HG03196 (cell line): ENCODE measurements at regions not wholly inside any gene's neighbourhood (a gene's known extent, or its start where the extent isn't known, plus 50 kb on each side); places are given as distances from the start of the nearest gene placed in this dataset.
"Not testable (repeated sequence)": the region's sequence is repeated elsewhere in the genome, so short reads cannot be mapped to it uniquely, and the experiment has no call there.

Source experiments
- ATAC-seq: cut with Tn5 transposase; IDR thresholded peaks from one replicate; pipeline ENCODE4 v1.9.1; 2021; ENCODE audit not compliant: unreplicated experiment

DNA sequence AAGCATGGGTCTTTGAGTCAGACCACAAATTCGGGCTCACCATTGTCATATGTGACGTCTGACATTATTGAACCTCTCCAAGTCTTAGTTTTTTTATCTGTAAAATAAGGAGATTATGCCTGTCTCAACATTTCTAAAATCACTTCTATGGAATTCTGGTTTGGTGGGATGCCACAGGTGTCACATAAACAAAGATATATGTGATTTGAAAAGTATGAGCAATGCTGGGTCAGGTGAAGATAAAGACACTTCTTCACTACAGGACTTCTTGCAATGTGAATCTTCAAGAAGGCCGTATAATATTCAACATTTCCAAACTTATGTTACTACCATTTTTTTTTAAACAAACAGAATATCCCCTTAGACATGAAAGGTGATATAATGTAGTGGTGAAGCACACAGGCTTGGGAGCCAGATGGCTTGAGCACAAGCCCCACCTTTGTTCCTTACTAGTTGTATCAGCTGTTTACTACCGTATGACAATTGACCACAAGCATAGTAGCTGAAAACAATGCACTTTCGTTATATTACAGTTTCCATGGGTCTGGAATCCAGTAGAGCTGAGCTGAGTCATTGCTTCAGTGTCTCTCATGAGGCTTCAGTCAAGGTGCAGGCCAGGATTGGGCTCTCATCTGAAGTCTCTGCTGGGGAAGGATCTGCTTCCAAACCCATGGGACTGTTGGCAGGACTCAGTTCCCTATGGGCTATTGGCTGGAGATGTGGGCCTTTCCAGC is 87.7 kb downstream of the UTP18 start:
- no peak for ATAC-seq

DNA sequence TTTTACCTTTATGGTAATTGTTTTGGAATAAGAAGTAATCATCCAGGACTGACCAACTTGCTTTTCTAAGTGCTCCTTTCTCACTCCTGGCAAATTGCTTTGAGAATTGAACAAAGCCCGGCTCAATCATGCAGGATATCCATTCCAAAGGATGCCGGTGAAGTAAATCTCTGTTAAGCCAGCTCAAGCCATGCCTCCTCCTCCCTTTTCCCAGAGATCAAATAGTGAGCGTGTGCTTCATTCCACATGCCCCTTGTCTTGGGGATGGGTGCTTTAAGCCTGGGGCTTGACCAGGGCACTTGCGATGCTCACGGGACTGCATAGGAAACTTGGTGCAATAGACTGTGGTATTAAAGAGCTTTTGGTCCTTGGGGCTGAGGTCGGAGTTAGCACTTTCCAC is 90.7 kb downstream of the UTP18 start:
- ATAC-seq, result no peak

DNA sequence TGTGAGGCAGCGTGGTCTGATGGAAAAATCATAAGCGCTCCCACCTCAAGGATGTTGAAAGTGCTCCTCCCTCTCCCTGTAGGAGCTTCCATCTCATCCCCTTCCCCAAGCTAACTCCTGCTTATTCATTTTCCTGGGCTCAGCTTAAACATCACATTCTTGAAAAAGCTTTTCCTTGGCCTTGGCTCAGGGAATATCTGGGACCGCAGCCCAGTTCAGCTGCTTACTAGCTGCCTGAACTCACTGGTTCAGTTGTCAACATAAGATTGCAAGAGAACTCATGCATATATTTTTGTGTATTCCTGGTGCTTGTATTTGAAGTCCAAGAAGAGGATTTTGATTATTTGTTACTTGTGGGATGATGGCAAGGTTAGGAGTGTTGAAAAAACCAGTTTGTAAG is 91.5 kb downstream of the UTP18 start:
- no peak for ATAC-seq

DNA sequence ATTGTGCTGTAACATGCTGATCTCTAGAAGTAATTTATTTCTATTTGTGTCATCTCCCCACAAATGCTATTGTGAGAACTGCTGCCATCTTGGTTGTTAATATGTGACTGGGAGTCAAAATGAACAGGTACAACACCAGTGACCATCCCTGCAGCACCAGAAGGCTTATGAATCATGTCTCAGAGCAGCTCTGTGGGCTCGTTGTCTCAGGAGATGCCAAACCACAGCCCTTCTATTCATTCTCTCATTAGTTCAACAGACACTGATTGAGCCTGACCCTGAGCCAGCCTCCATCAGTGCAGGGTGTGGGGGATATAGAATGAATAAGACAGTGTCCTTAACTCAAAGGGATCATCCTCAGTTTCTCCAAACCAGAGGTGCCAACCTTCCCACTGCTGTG is 92.5 kb downstream of the UTP18 start:
- ATAC-seq, result no peak

DNA sequence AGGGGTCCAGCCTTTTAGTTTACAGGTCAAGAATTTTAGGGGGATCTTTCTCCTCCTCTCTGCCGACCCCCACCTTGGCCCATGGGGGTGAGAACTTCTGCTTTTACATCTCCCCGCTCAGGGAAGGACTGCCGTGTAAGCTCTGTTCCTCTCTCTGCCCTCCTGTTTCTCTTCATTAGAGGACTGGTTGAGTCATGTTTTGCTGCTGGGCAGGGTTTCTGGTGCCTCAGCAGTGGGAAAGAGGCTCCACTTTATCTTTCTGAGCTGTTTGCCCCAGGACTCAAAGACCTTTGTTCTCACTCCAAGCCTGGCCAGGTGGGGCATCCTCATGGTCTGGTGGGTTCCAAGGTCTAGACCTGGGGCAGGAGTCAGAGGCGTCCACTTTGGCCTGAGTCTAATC is 93.0 kb downstream of the UTP18 start:
- ATAC-seq, result no peak

DNA sequence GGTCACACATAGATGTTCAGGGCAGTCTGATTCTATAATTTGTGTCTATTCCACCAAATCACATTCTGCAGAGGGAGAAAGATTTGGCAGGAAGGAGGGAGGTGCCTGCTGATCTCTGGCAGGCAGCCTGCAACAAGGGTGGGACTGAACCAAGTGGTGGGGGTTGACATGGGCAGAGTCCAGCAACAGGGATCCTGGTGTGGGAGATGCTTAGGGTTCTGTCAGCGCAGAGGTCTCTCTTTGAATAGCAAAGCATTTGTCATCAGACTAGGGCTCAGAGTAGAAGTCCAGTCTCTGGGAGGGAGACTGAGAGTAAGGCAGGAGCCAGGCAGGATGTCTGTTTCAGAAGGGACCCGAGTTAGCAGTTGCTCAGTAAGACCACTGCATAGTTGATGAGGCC is 94.6 kb downstream of the UTP18 start:
- no peak for ATAC-seq

DNA sequence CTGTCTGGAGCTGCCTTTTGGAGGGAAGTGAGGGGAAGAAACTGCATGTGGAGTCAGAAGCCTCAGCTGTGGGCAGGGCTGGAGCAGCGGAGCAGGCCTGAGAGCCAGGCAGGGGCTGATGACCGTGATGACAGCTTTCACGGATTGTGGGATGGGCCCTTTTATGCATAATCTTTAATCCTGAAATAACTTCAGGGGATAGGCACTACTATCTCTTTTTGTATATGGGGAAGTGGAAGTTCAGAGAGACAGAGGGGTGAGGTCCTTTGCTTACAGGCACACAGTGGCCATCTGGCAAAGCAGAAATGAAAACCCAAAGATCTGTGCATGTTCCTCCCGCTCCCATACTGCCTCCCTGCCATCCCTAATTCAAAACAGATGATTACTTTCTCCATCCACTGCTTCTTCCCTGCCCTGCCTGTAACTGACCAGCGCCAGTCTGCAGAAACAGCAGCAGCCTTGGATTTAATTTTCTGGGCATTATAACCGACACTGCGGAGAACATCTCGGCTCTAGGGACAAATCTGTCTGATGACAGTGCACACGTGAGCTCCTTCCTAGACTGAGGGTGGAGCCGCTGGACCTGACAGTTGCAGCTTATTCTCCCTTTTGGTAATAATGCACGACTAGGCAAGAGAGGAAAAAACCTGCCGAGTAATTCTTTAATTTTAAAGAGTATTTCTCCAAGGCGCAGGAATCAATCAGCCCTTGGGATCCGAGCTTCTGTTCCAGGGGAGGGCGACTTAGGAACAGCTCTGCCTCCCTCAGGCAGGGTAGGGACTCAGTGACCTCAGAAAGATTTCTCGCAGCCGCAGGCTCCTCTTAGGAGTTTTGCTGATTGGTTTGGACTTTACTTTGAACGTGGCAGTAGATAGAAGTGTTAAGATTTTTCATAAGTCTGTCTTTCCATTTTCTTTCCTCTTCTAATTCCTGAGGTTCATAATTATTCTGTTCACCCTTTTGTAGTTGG is 95.4 kb downstream of the UTP18 start:
- ATAC-seq, result no peak

DNA sequence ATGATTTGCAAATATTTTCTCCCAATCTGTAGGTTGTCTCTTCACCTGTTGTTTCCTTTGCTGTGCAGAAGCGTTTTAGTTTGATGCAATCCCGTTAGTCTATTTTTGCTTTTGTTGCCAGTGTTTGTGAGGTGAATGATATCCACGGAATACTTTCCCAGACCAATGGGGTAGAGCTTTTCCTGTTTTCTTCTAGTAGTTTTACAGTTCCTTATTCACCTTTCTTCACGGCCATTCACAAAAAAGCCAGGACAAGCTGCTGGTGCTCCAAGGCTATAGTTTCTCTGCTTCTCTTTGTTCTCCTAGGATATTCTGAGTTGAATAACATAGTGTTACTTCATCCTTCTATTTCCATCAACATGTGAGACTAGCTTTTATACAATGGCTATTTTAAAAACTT is 98.7 kb downstream of the UTP18 start:
- no peak for ATAC-seq

DNA sequence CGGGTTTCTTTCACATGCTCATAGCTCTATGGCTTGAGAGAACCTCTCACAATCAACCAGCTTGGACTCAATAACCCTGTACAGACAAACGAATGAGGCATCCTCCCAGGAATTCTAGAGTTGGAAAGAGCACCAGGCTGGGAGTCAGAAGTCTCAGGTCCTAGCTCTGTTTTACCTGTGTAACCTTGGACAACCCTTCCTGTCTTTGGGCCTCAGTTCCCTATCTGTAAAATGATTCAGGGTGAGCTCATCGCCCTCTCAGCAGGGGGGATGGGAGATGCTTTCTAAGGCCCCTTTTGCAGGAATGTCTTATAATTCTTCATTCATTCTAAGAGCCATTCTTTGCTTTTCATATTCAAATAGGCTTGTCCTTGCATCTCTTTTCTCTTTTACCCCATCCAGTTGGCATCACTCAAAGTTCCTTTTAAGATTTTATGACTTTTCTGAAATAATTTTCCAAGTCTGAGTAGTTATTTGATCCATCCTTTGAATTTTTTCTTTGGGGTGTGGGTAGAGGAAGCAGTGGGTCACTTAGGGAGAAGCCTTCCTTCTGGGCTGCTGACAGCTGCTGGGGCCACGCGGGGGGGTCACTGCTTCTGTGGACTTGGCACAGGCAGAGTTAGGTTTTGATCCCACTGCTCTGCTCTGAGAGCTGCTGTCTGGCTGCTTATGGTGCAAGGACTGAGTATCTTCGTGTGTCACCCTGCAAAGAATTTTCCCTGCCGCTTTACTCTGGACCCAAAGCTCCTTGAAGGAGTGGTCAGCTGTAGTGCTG is 102.7 kb downstream of the UTP18 start:
- no peak for ATAC-seq

DNA sequence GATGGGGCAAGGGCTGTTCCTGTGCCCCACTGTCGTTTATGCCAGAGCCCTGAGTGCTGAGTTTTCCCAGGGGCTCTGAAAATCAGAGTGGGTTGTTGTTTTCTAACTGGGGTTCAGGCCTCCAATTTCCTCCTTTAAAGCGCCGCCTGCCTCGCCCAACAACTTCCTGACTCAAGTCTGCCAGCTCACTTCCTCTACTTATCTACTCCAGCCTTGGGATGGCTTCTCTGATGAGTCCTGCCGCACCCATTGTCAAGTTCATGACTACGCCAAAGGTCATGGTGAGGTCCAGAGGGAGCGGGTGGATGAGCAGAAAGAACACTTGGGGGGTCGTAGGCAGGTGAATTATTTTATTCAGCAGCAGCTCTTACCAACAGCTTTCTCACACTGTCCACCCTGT is 104.7 kb downstream of the UTP18 start:
- no peak for ATAC-seq

DNA sequence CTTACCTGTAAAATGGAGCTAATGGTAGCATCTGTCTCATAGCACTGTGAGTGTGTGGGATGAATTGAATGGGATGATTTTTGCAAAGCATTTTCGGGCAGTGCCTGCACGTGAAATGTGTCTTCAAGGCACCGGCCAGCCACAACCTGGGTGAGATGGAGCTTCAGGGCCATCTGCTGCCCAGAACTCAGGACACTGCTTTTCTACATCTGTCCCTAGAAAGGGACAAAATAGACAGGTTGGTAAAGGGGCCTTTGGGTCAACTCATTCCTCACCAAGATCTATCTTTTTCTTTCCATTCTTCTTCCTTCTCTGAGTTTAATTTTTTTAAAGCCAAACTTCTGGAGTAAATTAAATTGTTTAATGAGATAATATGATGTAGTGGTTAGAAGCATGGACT is 106.5 kb downstream of the UTP18 start:
- ATAC-seq, result no peak

DNA sequence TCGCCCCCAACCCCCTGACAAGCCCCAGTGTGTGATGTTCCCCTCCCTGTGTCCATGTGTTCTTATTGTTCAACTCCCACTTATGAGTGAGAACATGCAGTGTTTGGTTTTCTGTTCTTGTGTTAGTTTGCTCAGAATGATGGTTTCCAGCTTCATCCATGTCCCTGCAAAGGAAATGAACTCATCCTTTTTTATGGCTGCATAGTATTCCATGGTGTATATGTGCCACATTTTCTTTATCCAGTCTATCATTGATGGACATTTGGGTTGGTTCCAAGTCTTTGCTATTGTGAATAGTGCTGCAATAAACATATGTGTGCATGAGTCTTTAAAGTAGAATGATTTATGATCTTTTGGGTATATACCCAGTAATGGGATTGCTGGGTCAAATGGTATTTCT is 107.5 kb downstream of the UTP18 start:
- not testable (repeated sequence) for ATAC-seq

DNA sequence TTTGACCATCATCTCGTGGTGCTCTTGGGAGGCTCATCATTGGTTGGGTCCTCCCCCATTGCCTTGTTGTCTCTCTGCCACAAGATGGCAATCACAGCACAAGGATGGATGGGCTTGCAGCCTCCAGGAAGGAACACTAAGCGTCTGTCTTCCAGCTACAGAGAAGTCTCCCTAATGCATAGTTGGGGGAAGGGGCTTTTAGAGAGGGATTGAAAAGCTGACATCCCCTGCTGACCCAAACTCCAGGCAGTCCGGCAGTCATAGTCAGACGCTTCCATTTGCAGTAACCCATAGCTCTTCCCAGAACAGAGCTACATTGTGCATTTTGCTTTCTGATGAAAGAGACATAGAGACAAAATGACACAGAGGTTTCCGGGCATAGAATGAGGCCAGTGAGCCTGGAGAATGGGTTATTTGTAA is 111.4 kb downstream of the UTP18 start:
- ATAC-seq, result no peak

DNA sequence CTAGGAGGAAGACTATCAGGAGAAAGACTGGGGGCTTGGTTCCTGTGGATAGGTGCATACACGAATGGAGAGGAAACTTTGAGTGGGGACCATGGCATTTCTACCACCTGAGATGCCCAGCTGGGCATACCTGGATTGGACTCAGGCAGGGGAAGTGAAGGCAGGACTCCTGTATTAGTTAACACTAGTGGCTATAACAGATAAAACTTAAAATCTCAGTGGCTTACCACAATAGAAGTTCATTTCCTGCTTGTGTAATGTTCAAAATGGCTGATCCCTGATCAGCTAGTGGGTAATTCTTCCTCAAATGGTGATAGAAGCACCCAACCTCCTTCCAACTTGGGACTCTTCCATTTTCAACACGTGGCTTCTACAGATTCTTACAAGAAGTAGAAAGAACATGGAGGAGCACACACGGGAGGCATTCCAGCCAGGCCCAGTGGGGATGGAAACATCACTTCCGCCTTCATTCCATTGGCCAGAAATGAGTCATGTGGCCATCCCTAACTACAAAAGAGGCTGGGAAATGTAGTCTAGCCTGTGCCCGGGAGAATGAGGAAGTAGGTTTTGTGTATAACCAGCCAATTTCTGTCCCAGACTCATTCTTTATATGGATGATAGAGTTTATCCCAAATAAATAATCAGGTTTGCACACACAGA is 112.1 kb downstream of the UTP18 start:
- ATAC-seq, result peak; percentile 84

DNA sequence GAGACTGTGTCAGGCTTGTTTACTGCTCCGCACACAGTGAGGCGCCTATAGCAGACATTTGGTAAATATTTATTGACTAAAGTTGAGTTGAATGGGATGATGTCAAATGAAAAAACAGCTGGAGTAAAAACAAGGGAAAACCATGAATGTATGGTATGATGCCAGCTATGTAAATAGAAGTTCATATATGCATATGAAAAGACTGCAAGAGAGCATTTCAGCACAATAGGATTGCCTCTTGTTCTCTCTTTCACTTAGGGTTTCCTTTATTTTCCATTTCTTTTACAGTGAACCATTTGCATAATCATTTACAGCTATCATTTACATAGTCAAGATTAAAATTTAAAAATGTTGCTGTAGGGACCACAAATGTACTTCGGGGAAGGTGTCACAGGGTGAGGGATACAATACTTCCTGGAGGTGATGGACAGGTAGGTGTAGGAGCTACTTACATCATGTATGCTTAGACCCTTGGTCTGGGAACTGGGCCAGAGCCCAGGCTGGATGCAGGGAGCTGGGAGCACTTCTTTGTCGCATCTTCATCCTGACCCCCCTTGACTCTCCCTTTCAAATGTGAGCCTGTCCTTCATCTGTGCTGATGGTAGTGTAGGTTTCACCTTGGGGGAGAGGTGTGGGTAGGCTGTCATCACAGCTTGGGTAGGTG is 113.3 kb downstream of the UTP18 start:
- ATAC-seq, result no peak

DNA sequence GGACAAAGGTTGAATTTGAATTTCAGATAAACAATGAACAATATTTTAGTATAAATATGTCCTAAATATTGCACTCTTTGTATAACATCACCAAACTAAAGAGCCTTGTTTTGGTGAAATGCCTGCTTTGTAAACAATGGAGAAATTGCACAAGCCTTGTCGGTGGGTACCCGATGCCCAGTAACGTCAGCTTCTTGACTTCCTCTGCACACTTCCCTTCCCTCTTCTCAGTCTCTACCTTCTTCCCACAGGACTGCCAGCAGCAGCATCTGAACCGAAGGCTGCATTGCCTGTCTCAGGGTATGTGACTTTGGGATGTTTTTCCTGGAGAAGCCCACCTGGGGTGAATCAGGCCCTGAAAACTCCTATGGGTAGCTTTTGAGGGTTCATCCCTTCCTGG is 113.9 kb downstream of the UTP18 start:
- no peak for ATAC-seq

DNA sequence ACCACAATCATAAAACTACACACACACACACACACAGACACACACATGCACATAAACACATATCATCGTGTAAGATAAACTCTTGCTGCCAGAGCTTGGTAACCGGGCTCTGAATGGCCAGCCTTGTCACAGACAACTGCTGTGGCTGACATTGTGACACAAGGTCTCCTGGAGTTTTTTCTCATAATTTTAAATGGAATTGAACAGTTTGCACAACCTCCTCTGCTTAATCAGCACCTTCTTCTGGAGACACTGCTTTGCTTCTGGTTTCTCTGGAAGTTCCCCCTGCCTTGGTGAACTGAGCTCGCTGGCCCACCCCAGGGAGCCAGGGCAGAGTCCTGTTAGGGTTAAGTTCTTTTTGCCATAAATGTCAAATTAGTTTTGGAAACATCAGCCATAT is 115.4 kb downstream of the UTP18 start:
- no peak for ATAC-seq

DNA sequence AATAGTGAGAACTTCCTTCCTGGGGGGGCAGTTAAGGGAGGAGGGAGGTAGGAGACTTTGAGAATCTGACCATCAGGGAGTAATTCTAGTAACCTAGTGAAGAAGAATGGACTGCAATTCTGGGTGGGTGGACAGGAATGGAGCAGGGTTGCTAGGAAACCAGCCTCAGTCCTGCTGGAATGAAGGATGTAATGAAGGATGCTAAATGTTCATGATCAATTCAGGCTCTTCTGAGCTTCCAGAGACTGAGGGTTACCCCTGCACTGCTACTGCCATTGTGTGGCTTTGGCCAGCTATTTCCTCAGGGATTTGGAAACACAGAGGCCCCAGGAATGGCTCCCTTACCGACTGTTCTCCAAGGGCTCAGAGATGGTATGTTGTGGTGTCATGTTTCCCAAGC is 116.4 kb downstream of the UTP18 start:
- no peak for ATAC-seq

DNA sequence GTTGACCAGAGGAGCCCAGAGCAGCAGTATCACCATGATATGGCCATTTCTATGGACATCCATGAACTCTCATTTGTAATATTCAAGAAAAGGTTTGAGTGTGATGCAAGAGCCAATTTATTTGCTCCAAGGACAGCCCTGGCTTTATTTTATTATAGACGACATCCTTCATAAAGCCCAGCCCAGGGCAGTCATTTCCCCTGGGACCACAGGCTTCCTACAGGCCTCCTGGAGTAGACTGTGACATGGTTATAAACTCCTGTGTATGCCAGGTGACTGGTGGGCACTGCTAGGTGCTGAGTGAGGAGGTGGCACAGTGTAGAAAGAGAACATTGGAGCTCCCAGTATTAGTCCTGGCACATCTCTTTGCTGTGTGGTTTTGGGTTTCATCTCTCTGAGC is 120.9 kb downstream of the UTP18 start:
- ATAC-seq, result no peak

DNA sequence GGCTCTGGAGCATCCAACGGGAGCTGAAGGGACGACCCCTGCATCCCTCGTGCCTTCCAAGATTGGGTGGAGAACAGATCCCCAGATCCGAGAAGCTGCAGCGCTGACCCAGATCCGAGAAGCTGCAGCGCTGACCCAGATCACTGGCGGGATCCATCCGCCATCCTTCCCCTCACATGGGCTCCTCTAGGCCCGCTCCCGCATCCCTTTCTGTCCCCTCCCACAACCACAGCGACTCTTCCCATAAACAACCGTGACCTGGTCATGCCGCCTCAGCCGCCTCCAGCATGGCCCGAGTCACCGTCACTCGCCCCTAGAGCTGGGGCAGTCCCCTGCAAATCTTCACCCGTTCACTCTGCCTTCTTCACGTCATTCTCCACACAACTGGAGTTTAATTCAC is 124.9 kb downstream of the UTP18 start:
- no peak for ATAC-seq
